B cell (primary cell): ENCODE measurements at regions not wholly inside any gene's neighbourhood (a gene's known extent, or its start where the extent isn't known, plus 50 kb on each side); places are given as distances from the start of the nearest gene placed in this dataset.

Experiments
- CTCF ChIP-seq: fragments of 200-600 bp; IDR thresholded peaks from one replicate; pipeline ENCODE4 v1.8.0; 2022; ENCODE audit warnings: antibody characterized with exemption, mild to moderate bottlenecking
- EZH2 ChIP-seq: IDR thresholded peaks from 2 replicates; pipeline ENCODE4 v1.6.1; 2012; ENCODE audit warnings: borderline replicate concordance, low read depth, mild to moderate bottlenecking, moderate library complexity, low read length; ENCODE audit not compliant: insufficient read depth, poor library complexity, severe bottlenecking

GRCh38 chr4:116202524-116202923, 882.9 kb downstream of the TRAM1L1 start:
- TF ChIP-seq CTCF (no peak), EZH2 (no peak)
